ENCODE measurements at regions not wholly inside any gene's neighbourhood (a gene's known extent, or its start where the extent isn't known, plus 50 kb on each side); places are given as distances from the start of the nearest gene placed in this dataset.
"Not testable (repeated sequence)": the region's sequence is repeated elsewhere in the genome, so short reads cannot be mapped to it uniquely, and the experiment has no call there.

DNA sequence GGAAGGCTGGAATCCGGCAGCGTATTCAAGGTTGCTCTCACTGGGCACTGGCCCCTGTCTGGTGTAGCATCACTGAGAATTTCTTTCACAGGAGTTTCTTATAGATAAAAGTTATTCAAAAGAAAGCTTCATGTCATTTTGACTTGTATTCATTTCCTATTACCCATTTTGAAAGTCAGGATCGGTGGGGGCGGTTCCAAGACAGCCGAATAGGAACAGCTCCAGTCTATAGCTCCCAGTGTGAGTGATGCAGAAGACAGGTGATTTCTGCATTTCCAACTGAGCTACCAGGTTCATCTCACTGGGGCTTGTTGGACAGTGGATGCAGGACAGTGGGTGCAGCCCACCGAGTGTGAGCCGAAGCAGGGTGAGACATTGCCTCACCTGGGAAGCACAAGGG, 51.5 kb upstream of the CDC42EP3 start:
- FAIRE-seq = not testable (repeated sequence)

DNA sequence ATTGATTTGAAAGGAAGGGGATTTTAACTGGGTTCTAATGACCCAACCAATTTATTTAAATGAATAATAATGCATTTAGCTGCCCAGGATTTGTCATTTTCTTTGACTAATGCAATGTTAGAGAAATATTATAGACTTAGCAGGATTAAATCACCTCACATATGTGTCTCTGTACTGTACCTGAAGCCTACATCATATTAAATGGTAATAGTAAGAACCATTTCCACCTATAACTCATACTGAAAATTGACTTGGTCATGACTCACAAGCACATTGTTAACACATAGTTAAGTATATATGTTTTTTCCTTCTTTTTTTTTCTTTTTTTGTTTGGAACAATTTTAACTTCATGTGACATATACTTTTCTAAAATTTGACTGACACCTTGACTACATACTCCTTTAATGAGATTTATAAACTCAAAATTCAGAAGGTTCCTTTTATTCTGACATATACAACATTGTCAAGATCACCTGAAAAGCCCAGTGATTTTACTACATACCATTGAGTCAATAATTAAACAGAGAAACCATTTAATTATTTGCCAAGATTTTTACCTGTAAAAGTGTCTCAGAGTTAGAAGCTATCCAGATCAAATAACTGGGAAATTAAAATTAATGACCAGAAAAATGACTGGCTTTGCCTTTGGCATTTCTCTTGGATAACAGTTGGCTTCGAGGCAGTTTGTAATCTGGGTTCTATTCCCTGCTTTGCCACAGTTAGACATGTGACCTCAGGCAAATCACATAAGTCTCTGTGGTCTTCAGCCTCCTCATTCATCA, 58.8 kb upstream of the CDC42EP3 start:
- FAIRE-seq = no peak

DNA sequence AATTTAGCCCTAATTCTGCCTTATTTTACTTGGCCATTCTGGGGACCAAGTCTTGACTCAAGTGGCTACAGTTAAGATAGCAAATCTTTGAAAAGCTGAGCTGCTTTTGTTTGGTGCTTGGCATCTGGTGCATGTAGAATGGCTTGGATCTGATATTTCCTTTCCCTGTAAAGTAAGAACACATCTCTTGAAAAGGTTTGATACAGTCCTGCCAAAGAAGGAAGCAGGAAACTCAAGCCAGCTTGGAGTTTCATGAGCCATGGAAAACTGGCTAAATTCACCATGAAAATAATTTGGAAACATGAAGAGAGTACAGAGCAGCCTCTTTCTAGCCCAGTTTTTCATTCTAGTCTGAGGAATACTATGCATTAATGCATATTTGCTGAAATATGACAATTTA, 61.0 kb upstream of the CDC42EP3 start:
- FAIRE-seq = not testable (repeated sequence)

DNA sequence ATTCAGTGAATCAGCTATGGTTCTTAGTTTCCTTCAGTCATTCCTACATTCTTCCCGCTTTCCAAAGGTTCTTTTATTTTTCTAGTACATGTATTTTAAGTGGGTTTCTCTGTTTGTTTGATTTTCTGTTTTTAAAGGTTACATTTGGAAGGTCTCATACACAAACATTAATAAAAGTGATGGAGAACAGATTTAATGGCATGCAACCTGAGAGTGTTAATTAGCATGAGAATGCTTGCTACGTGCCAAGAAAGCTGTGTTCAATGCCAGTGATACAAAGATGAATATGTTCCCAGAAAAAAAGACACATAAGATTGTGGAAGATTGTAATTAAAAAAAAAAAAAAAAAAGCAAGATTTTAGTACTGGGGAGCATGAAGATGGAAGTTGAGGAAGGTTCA, 61.8 kb upstream of the CDC42EP3 start:
- FAIRE-seq = no peak

DNA sequence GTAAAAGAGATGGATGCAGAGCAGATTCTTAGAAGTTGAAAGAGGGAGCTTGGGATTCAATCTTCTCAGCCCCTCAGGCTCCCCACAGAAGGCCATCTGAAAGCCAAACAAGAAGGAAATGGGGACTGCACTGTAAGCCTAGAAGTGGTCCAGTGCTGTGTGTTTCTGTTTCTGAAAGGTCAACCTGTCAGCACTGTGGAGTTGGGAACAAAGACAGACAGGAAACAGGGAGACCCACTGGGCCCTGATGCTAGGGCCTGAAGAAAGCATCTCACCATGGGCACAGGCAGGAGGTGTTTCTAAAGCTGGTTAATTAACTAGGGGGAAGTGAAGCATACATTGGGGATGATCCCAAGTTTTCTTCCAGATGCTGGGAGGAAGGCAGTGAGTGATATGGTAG, 62.5 kb upstream of the CDC42EP3 start:
- not testable (repeated sequence) for FAIRE-seq

DNA sequence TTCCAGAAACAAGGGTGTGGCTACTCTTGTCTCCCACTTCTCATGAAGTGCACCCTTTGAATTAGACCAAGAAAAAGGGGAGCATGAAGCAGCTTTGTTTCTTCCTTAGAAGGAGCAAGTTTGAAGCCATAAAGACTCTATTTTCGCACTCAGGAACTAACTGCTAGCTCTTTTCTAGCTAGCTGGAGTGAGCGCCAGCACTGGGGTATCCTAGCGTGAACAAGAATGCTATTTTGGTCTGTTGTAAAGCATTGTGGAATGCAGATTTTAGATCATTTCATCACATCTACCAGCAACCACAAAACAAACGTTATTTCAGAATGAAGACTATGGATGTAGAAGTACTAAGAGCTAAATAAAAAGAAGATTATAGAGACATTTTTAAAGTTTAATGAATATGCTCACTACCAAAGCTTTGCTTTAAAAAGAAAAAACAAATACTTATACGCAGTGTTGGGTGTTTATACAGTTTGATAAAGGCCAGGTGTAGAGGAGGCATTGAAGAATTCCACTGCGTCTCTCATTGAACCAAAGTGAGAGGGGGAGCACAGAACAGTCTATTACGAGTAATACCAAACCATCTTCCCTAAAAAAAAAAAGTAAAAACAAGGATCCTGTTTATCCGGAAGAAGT, 63.6 kb upstream of the CDC42EP3 start:
- FAIRE-seq = not testable (repeated sequence)

DNA sequence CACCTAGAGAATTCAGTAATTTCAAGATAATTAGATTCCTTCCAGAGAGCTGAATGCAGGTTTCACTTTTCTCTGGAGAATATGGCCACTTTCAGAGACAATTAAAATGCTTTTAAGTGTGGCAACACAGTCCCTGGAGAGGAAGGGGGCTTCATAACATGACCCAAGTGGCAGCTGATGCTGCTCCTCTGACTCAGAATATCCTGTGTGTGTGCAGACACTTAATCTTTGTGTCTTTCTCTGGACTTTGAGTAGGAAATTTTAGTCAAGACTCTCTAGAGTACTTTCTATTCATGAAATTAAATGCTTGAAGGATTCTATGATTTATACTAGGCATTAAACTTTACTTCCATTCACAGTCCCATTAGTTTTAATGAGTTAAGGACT, 64.1 kb upstream of the CDC42EP3 start:
- FAIRE-seq = not testable (repeated sequence)

DNA sequence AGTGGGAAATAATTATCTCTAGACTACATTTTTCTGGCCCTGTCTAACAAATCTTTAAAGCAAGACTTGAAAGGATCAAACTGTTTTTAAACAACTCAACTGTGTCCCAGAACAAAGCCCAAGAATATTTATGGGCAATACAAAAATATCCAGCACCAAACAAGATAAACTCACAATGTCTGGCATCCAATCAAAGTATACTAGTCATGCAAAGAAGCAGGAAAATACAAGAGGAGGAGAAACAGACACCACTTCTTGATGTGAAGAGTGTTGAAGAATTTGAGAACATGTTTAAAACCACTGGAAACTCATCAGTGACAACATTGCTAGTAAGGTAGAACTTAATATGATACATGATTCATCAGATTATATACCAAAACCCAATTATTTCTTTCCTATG, 66.1 kb upstream of the CDC42EP3 start:
- FAIRE-seq = no peak

DNA sequence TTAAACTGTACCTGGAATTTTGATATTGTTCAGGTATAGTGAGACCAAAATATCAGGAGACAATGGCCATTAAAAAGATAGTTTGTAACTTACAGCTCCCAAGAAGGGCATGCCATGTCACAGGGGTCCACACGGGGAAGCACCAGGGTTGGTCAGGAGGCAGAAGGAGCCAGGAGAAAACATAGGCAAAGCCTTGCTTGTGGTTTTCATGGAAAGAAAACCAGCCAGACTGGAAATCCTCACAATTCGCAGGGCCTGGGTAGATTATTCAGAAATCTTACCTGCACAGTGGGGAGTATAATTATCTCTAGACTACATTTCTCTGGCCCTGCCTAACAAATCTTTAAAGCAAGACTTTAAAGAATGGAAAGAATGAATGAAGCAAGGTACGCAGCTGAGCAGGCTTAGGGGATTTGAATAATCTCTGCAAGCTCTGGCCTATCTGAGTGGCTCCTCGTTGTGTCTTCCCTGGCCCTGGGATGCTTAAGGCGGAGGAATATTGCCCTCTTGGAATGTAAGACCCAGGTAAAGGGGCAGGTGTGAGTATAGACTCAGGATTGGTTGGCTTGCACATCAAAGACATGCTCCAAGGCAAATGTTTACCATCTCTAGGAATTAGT, 66.9 kb upstream of the CDC42EP3 start:
- no peak for FAIRE-seq

DNA sequence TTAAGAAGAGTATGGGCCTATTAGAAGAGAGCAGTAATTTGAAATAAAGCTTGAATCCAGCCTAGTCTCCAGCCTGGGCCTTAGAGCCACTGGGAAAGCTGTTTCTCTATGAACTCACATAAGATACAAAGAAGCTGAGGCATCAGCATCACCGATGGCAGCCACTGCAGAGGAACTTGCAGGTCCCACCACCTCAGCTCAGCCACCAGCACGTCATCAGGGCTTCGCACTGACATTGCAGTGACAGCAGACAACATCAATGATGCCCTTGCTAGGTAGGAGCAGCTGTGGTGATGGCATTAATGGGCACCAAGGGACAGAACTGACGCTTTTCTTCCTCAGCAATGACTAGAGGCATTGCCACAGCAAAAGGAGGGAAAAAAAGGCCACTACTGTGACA, 67.7 kb upstream of the CDC42EP3 start:
- no peak for FAIRE-seq

DNA sequence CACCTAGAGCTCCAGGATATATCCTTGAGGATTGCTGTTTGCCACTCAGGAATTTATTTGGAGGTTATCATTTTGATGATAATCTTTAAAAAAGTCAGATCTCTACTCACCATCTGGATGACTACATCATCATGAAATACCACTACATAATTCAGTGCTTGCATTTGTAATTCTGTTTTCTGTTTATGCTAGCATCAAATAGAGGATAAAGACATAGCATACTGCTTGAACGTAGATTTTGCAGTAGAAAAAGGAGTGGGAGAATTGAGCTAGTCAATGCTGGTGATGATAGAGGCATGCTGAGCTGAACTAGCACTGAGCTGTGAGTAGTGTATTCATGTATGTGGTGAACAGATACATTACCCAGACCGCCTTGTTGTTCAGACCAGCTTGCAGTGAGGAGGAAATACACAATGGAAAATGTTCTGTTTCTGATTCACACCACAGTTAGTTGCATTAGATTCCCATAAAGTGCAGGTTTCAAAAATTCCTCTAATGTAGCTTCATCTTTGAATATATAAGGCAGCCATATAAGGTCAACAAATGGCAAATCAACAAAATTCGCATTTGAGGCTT, 68.8 kb upstream of the CDC42EP3 start:
- no peak for FAIRE-seq

DNA sequence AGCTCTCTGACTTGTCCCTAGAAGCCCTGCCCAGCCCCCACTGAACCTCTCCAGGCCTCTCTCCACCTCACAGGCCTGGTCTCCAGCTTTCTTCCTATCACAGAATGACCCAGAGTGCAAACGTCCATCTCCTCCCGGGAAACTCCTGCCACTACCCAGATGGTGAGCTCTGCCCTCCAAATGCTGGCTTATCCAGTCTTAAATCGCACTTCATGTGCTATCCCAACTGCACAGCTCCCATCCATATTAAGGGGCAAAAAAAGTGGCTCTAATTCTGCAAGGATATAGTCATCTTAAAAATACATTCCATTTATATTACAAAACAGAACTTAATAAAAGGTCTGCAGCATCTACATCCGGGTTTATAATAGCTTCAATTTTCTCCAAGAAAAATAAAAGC, 70.8 kb upstream of the CDC42EP3 start:
- no peak for FAIRE-seq

DNA sequence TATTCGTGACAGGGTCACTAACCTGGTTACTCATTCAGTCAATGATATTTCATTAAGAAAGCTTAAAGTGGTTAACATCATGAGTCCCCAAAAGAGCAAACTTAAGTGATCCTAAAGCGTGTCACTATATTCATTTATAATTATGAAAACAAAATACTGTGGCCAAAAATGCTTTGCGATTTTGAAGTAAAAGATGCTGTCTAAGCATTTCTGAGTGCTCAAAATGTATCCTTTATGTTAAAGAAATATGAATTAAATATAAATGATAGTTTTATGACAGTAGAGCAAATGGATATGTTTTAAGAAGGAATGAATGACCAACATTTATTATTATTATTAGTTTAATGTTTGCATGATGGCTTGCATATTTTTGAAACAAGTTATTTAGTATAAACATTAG, 72.6 kb upstream of the CDC42EP3 start:
- FAIRE-seq = no peak

DNA sequence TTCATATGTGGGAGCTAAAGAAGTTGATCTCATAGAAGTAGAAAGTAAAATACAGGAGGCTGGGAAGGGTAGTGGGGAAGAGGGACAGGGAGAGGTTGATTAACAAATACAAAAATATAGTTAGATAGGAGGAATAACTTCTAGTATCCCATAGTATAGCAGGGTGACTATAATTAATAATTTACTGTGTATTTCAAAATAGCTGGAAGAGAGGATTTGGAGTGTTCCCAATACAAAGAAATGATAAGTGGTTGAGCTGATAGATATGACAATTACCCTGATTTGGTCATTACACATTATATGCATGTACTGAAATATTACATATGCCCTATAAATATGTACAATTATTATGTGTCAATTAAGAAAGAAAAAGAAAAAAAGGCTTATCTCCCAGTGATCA, 73.5 kb upstream of the CDC42EP3 start:
- not testable (repeated sequence) for FAIRE-seq

DNA sequence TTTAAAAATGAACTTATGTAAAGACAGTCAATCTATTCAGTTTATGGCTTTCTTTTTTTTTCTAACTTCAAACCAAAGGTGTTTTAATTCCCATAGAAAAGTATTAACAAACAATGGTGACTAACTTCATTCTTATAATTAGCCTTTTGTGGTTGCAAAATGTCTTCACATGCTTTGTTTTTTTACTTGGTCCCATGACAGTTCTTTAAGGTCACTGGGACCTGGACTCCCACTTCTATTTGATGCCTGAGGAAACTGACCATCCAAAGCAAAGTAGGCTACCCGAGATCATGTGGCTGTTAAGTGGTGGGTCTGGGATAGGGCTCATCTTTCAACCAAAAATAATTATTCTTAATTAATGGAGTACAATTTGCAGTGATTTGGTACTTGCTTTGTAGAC, 74.6 kb upstream of the CDC42EP3 start:
- not testable (repeated sequence) for FAIRE-seq

DNA sequence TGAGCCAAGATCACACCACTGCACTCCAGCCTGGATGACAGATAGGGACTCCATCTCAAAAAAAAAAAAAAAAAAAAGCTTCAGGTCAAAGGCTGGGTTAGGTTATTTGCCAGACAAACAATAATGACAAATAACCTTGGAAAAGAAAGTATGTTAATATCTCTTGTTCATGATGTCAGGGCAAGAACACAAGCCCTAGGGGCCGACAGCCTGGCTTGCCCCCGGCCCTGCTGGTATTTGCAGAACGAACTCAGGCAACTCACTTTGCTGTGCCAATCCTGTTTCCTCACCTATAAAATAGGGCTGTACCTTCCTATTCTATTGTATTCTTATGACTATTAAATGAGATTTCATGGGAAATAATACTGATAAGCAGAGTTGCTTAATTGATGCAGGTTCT, 75.4 kb upstream of the CDC42EP3 start:
- FAIRE-seq = no peak

DNA sequence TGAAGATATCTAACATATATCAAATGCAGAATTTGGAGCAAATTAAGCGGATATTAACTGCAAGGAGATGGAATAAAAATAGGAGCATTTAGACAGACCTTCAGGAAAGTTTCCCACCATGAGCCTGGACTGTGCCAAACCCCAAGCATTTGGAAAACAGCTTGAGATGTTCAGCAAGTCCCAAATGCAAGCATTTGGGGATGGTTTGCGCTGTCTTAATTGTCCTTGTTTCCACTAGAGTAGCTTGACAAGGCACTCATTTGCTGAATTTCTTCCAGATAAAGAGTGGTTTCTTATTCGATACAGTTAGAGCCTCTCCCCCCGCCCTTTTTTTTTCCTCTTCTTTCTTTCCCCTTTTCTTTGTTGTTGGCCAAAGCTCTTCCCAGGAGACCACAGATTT, 77.1 kb upstream of the CDC42EP3 start:
- no peak for FAIRE-seq

DNA sequence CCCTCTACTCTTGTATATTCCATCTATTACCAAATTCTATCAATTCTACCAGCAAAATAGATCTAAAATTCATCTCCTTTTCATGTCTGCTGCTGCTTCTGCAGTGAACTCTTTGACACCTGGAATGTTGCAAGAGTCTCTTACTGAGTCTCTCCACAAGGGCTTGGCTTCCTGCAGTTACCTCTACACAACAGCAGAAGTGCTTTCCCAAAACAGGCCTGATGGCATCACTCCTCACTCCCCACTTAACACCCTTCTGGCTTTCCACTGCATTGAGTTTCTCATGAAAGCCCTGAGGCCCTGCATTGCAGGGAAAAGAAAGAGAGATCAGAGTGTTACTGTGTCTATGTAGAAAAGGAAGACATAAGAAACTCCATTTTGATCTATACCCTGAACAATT, 78.8 kb upstream of the CDC42EP3 start:
- not testable (repeated sequence) for FAIRE-seq

DNA sequence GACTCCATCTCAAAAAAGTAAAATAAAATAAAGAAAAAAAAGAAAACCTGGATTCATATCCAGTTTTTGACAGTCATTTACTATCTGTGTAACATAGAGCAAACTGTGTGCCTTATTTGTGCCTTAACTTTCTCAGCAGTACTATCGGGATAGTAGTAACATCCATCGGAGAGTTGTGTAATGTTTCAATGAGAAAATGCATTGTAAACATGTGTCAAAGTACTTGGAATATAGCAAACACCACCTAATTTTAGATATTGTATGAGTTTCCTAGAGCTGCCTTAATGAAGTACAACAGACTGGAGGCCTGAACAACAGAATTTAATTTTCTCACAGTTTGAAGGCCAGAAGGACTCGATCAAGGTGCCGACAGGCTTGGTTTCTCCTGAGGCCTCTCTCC, 81.3 kb upstream of the CDC42EP3 start:
- FAIRE-seq = no peak

DNA sequence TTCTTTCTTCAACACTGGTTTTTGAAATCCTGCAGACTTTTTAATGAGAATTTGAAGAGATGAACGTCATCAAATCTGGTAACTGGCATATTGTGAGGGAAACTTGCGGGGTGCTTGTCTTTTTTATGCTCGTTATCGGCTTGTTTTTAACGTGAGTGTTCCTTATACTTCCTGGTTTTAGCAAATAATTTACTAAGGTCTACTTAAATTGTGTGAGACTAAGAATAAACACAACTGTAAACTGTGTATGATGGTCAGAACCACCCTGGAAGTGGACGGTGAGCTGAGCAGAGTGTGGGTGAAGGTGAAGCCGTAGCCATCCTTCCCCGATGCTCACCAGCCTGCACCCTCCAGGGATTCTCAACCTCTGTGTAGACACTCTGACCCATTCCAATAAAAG, 82.3 kb upstream of the CDC42EP3 start:
- no peak for FAIRE-seq

DNA sequence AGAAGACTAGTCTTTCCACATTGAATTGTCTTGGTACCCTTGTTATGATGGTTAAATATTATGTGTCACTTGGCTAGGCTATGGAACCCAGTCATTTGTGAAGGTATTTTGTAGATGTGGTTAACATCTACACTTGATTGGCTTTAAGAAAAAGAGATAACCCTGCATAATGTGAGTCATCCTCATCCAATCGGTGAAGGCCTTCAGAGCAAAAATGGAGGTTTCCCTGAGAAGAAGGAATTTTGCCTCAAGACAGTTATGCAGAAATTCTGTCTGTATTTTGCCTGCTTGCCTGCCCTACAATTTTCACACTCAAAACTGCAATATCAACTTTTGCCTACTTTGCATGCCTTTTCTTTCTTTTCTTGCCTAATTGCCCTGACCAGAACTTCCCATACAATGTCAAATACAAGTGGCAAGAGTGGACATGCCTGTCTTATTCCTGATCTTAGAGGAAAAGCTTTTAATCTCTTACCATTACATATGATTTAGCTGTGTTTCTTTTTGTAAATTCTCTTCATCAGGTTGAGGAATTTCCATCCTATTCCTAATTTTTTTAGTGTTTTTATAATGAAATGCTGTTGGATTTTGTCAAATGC, 84.6 kb upstream of the CDC42EP3 start:
- FAIRE-seq = not testable (repeated sequence)

DNA sequence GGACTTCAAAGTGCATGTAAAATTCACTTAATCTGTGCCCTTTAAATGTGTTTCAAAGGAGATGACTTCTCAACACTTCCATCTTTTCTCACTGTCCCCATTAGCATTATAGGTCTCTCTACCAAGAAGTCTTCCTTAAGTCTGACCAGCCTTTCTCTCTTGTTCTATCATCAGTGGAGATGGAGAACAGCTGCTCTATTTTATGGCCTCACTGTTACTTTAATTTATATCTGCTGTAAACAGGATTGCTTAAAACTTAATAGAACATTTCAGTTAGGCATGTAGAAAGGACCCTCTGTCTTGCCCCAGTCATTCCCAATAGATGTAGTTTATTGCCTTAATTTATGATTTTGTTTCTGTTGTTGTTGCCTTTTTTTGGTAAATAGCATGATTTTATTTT, 86.0 kb upstream of the CDC42EP3 start:
- FAIRE-seq = not testable (repeated sequence)

DNA sequence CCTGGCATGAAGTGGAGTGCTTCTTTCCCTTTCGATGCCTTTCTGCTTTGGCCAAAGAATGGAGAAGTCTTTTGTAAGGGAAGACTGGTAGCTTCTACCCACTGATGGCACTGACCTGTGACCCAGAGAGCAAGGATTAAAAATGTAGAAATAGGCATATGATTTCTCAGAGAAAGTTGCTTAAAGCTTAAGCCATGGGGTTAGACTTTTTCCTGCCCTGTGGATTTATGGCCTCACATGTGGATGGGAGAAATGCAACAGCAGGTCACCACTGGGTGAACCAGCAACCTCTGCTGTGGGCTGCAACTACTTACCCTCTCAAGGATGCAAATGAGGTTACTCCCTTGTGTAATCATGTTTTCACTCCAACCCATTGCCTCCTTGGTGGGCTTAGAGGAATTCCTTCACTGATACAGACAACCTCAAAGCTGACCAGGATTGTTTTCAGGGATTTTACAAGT, 86.7 kb upstream of the CDC42EP3 start:
- not testable (repeated sequence) for FAIRE-seq
